HepG2 (cell line): ENCODE measurements at regions not wholly inside any gene's neighbourhood (a gene's known extent, or its start where the extent isn't known, plus 50 kb on each side); places are given as distances from the start of the nearest gene placed in this dataset.
"Not testable (repeated sequence)": the region's sequence is repeated elsewhere in the genome, so short reads cannot be mapped to it uniquely, and the experiment has no call there.

Experiments used
- ATAC-seq: fragments of 200-7000 bp; cut with Tn5 transposase; 3 replicates; pipeline ENCODE4 v1.9.1; 2020; ENCODE audit warnings: mild to moderate bottlenecking, moderate library complexity
- BruUV-seq: library from RNA; stranded (reverse); fragments of 400-500 nt; replicated peaks from 2 replicates; lab custom pipeline; 2021; lab: Mats Ljungman, UMichigan
- CTCF ChIA-PET: fragments of 300-600 bp; formaldehyde crosslinking; extraction: SDS; loops from one replicate; lab custom pipeline; 2021; ENCODE audit warnings: low total read pairs, inconsistent platforms, low intra/inter-chr PET ratio; lab: Yijun Ruan, JAX
- POLR2A ChIA-PET: fragments of 350-600 bp; sonication (Branson Sonifier 250); formaldehyde crosslinking; loops from one replicate; lab custom pipeline; 2020; ENCODE audit warnings: antibody characterized with exemption, inconsistent platforms; lab: Yijun Ruan, JAX
- DNase-seq: peaks from one replicate; pipeline ENCODE4 v3.0.0-alpha.2; 2015; ENCODE audit warnings: low spot score
- FAIRE-seq: peaks from 3 replicates; lab custom pipeline; 2011; peaks lifted over from hg19 to GRCh38; lab: Jason Lieb, UNC
- H2AFZ ChIP-seq: one replicate; pipeline ENCODE4 v1.6.1; 2011; ENCODE audit warnings: low read length, inconsistent platforms
- H3K27ac ChIP-seq: fragments of 300-600 bp; 3 replicates; pipeline ENCODE4 v1.8.0; 2011; ENCODE audit warnings: mixed run types, mild to moderate bottlenecking, mixed read lengths, low read length, inconsistent platforms; ENCODE audit not compliant: insufficient read depth; ENCODE audit errors: extremely low read length
- H3K27me3 ChIP-seq, 2 experiments: fragments of 200-600 bp in 1 of 2; 2 replicates in 1 of 2; 3 replicates in 1 of 2; pipeline versions ENCODE4 v1.6.0 to v1.8.0; 2011; ENCODE audit warnings: low read length in 2 of 2, mild to moderate bottlenecking in 2 of 2, moderate library complexity in 2 of 2, inconsistent platforms in 1 of 2; ENCODE audit not compliant: insufficient read depth in 2 of 2, control insufficient read depth in 1 of 2
- H3K36me3 ChIP-seq, 2 experiments: fragments of 200-600 bp in 1 of 2; replicated peaks in 1 of 2; 2 replicates in 1 of 2; 3 replicates in 1 of 2; pipeline versions ENCODE4 v1.5.1 to v1.8.0; 2011; ENCODE audit warnings: low read length in 2 of 2, inconsistent platforms in 1 of 2; ENCODE audit not compliant: insufficient read depth in 2 of 2, control insufficient read depth in 1 of 2
- H3K4me1 ChIP-seq: 2 replicates; pipeline ENCODE4 v1.5.1; 2012; ENCODE audit warnings: low read length, inconsistent platforms; ENCODE audit not compliant: insufficient read depth
- H3K4me2 ChIP-seq: 2 replicates; pipeline ENCODE4 v1.6.0; 2011; ENCODE audit warnings: low read depth, low read length, inconsistent platforms
- H3K4me3 ChIP-seq, 3 experiments: fragments of 200-600 bp in 1 of 3; sonication (generic), shearing (Covaris generic) in 1 of 3; replicated peaks in 1 of 3; 2 replicates each; pipeline ENCODE4 v1.5.1; 2011 to 2016; ENCODE audit warnings: low read length in 3 of 3, inconsistent platforms in 2 of 3, low read depth in 2 of 3, mild to moderate bottlenecking in 2 of 3, control low read depth in 1 of 3, mixed read lengths in 1 of 3; ENCODE audit not compliant: insufficient read depth in 1 of 3
- H3K79me2 ChIP-seq: one replicate; pipeline ENCODE4 v1.6.1; 2011; ENCODE audit warnings: low read length, inconsistent platforms; ENCODE audit not compliant: insufficient read depth
- H3K9ac ChIP-seq: 2 replicates; pipeline ENCODE4 v1.6.0; 2011; ENCODE audit warnings: mild to moderate bottlenecking, low read depth, low read length, inconsistent platforms; ENCODE audit not compliant: insufficient read depth
- H3K9me3 ChIP-seq: 2 replicates; pipeline ENCODE4 v1.5.1; 2012; ENCODE audit warnings: mild to moderate bottlenecking, low read length
- H4K20me1 ChIP-seq: 2 replicates; pipeline ENCODE4 v1.6.0; 2011; ENCODE audit warnings: inconsistent platforms, mild to moderate bottlenecking, low read length, moderate library complexity; ENCODE audit not compliant: insufficient read depth
- CCDC6 ChIP-seq: sonication (generic); formaldehyde crosslinking; IDR thresholded peaks from 2 replicates; pipeline ENCODE4 v1.8.1; 2022; ENCODE audit warnings: mild to moderate bottlenecking, missing genetic modification reagents, moderate library complexity
- KMT2B ChIP-seq: IDR thresholded peaks from 2 replicates; pipeline ENCODE4 v1.6.1; 2016; ENCODE audit warnings: missing genetic modification reagents, missing compliant biosample characterization
- MAFF ChIP-seq: IDR thresholded peaks from 2 replicates; pipeline ENCODE4 v1.6.1; 2011; ENCODE audit warnings: low read depth, low read length, improper control_type of control experiment
- MAFK ChIP-seq, 2 experiments: IDR thresholded peaks in 1 of 2; conservative IDR thresholded peaks in 1 of 2; 2 replicates each; pipeline ENCODE4 v1.6.1; 2011; ENCODE audit warnings: improper control_type of control experiment in 2 of 2, low read length in 2 of 2
- ZNF547 ChIP-seq: sonication (generic); formaldehyde crosslinking; IDR thresholded peaks from 2 replicates; pipeline ENCODE4 v1.5.1; 2020; ENCODE audit warnings: mild to moderate bottlenecking, missing genetic modification reagents
- ZNF879 ChIP-seq: sonication (generic); formaldehyde crosslinking; IDR thresholded peaks from 2 replicates; pipeline ENCODE4 v1.8.1; 2023; ENCODE audit warnings: missing genetic modification reagents
- WGBS: methylation state at CpG from one replicate; pipeline ENCODE4 v1.1.6; 2017; ENCODE audit warnings: low lambda C conversion rate; 5-methylcytosine and 5-hydroxymethylcytosine counted together
- in situ Hi-C: cut with HindIII; loops from 2 replicates; pipeline ENCODE4 v1.10.0; 2017; ENCODE audit warnings: low pct_unique_long_range_greater_than_20kb; ENCODE audit not compliant: extremely low pct_ligation_motif_present
- intact Hi-C: fragments of 100-400 bp; cut with micrococcal nuclease; formaldehyde crosslinking; loops from one replicate; pipeline ENCODE4 v1.10.0; 2022; ENCODE audit not compliant: unreplicated experiment

DNA sequence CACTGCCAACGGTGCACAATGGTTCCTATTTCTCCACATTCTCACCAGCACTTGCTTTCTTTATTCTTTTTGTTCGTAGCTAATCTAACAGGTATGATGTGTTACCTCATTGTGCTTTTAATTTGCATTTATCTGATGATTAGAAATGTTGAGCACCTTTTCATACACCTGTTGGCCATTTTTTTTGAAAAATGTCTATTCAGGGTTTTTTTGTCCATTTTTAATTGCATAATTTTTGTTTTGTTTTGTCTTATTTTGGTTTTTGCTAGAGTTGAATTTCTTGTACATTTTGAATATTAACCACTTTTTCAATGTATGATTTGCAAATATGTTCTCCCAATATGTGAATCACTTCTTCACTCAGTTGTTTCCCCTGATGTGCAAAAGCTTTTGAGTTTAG is 150.6 kb downstream of the TENT5A start:
- DNase-seq, result no peak
- no peak overlapping the region for H3K4me2 ChIP-seq
- H3K4me1 ChIP-seq, result no peaks in the 10 kb centered on the region
- BruUV-seq, result no TSS peak
- TF ChIP-seq MAFF, result 0 out of 2 replicates have a peak, but pooled peaks have one; percentile 41
- no peak for TF ChIP-seq ZNF547 (CRISPR knock-in tag)
- TF ChIP-seq KMT2B (CRISPR knock-in tag), result no peak
- TF ChIP-seq MAFK (conservative IDR thresholded peaks at IDR 0.05 in 1 of 2, IDR thresholded peaks at IDR 0.05 in 1 of 2; ENCODE audit: low read length in 2 of 2), result peak in 1 of 2 experiments; percentile 52; a peak in 2 of 4 replicates
- no peak for TF ChIP-seq ZNF879 (CRISPR knock-in tag)
- TF ChIP-seq CCDC6, result no peak
- ChIA-PET POLR2A (no interaction called here), CTCF (no interaction called here)
- FAIRE-seq, result no peak
- WGBS, result 3% methylated on average over 2 of the region's 2 CpGs
- no peaks in the 10 kb centered on the region for H3K79me2 ChIP-seq
- in situ Hi-C loops, result no loop called here
- H3K9me3 ChIP-seq, result no peaks in the 10 kb centered on the region
- no peak overlapping the region for H3K27ac ChIP-seq
- no peak overlapping the region for H3K9ac ChIP-seq
- no peak overlapping the region for H3K4me3 ChIP-seq
- no peak for ATAC-seq
- no peaks in the 10 kb centered on the region; the same call in 1 of the 2 replicates for H4K20me1 ChIP-seq
- no peaks in the 10 kb centered on the region for H3K36me3 ChIP-seq
- H3K27me3 ChIP-seq, result no peaks in the 10 kb centered on the region
- intact Hi-C loops, result no loop called here
- H2AFZ ChIP-seq, result no peak overlapping the region

DNA sequence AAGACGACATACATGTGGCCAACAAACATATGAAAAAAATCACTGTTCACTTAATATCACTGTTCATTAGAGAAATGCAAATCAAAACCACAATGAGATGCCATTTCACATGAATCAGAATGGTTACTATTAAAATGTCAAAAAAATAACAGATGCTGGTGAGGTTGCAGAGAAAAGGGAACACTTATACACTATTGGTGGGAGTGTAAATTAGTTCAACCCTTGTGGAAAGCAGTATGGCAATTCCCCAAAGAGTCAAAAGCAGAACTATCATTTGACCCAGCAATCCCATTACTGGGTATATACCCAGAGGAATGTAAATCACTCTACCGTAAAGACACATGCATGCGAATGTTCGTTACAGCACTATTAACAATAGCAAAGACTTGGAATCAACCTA is 152.0 kb downstream of the TENT5A start:
- H3K27me3 ChIP-seq, in situ Hi-C loops, DNase-seq, BruUV-seq, H3K4me1 ChIP-seq, ATAC-seq, H3K9ac ChIP-seq, H2AFZ ChIP-seq, CTCF ChIA-PET, H3K4me3 ChIP-seq, H3K79me2 ChIP-seq, H3K9me3 ChIP-seq, H3K27ac ChIP-seq, intact Hi-C loops, H3K36me3 ChIP-seq, FAIRE-seq, H4K20me1 ChIP-seq, POLR2A ChIA-PET, H3K4me2 ChIP-seq: not testable (repeated sequence)
- WGBS, result 57% methylated on average over 4 of the region's 4 CpGs
